8988T (cell line): ENCODE measurements at regions not wholly inside any gene's neighbourhood (a gene's known extent, or its start where the extent isn't known, plus 50 kb on each side); places are given as distances from the start of the nearest gene placed in this dataset.
"Not testable (repeated sequence)": the region's sequence is repeated elsewhere in the genome, so short reads cannot be mapped to it uniquely, and the experiment has no call there.

ENCODE experiments used
- DNase-seq: peaks from one replicate; pipeline ENCODE4 v3.0.0; 2011

GRCh38 chr10:57661206-57661605 lies 606.5 kb downstream of the IPMK start:
- DNase-seq, result no peak

- no peak for DNase-seq
Observed at GRCh38 chr10:57657164-57657765, 610.4 kb downstream of the IPMK start.

- no peak for DNase-seq
Observed at GRCh38 chr10:57654856-57655255, 612.8 kb downstream of the IPMK start.

GRCh38 chr10:57645108-57645507 lies 622.6 kb downstream of the IPMK start:
- not testable (repeated sequence) for DNase-seq

GRCh38 chr10:57638411-57638810 lies 629.3 kb downstream of the IPMK start:
- DNase-seq, result no peak

- no peak for DNase-seq
Observed at GRCh38 chr10:57628592-57629284, 639.0 kb downstream of the IPMK start.

GRCh38 chr10:57627642-57628178 lies 640.0 kb downstream of the IPMK start:
- no peak for DNase-seq

- DNase-seq, result no peak
Observed at GRCh38 chr10:57624856-57625592, 642.7 kb downstream of the IPMK start.

- DNase-seq, result no peak
Observed at GRCh38 chr10:57624066-57624465, 643.6 kb downstream of the IPMK start.

- DNase-seq, result no peak
Observed at GRCh38 chr10:57621466-57621865, 646.2 kb downstream of the IPMK start.

- no peak for DNase-seq
Observed at GRCh38 chr10:57605948-57606485, 661.7 kb downstream of the IPMK start.

- DNase-seq, result no peak
Observed at GRCh38 chr10:57599440-57599839, 668.3 kb downstream of the IPMK start.

GRCh38 chr10:57593983-57594573 lies 673.6 kb downstream of the IPMK start:
- no peak for DNase-seq

GRCh38 chr10:57579926-57580325 lies 687.8 kb downstream of the IPMK start:
- DNase-seq, result no peak

GRCh38 chr10:57562211-57562610 lies 705.5 kb downstream of the IPMK start:
- no peak for DNase-seq

GRCh38 chr10:57551774-57552173 lies 715.9 kb downstream of the IPMK start:
- not testable (repeated sequence) for DNase-seq

GRCh38 chr10:57535306-57535705 lies 732.4 kb downstream of the IPMK start:
- no peak for DNase-seq

GRCh38 chr10:57513637-57514036 lies 754.1 kb downstream of the IPMK start:
- no peak for DNase-seq

- no peak for DNase-seq
Observed at GRCh38 chr10:57507788-57508187, 759.9 kb downstream of the IPMK start.

GRCh38 chr10:57506414-57507094 lies 761.1 kb downstream of the IPMK start:
- DNase-seq, result no peak

- no peak for DNase-seq
Observed at GRCh38 chr10:57494486-57494885, 773.2 kb downstream of the IPMK start.

- no peak for DNase-seq
Observed at GRCh38 chr10:57482259-57482658, 785.4 kb downstream of the IPMK start.
